Heart left ventricle (tissue), 13 donors: ENCODE measurements at regions not wholly inside any gene's neighbourhood (a gene's known extent, or its start where the extent isn't known, plus 50 kb on each side); places are given as distances from the start of the nearest gene placed in this dataset.

Experiments
- POLR2A ChIP-seq, 2 donors: fragments of 450-650 bp; IDR thresholded peaks; one replicate each; pipeline ENCODE4 v1.6.1; 2017; ENCODE audit warnings: antibody characterized with exemption in 2 of 2, mild to moderate bottlenecking in 2 of 2, moderate library complexity in 2 of 2
- TF ChIP-seq, protein P1 (sequence below), 12 donors: fragments of 200-600 bp; sonication (generic) in 4 of 12; IDR thresholded peaks; one replicate each; pipeline versions ENCODE4 v1.5.0 to v1.8.0; 2018 to 2022; ENCODE audit warnings: antibody characterized with exemption in 12 of 12, mild to moderate bottlenecking in 5 of 12
- donor health status: ischemic (EF 13 %, LVEDD 7.1; RV severe dilation, severe dysfunction).
- donor health status: DM: no; HTN: yes; CAD: no.
- donor health status: DM: no; HTN: no; CAD: no.
- donor health status: ischemic (EF 25% LVEDD 6.9; RV normal size, moderate dysfunction).
- donor health status: ischemic (EF 25% LVEDD 5.7; RV mildly dilated, moderate dysfunction).
- donor health status: ischemic (EF 35%, LVEDD 5.7; RV mildly dilated, moderate dysfunction).
- donor health status: nonischemic (EF 11% LVEDD 7.7; RV severe dilation, severe dysfunction).
- donor health status: DM: yes; HTN: yes; CAD: no.
- donor health status: PGD.
- donor health status: ischemic (EF 29% LVEDD 5.4; RV normal size, mild dysfunction).
- donor health status: nonischemic (EF 23%, LVEDD 6.1; RV moderate dilation, normal function).

- no peak for TF ChIP-seq POLR2A (IDR thresholded peaks at IDR 0.05)
- TF ChIP-seq, protein P1, sequence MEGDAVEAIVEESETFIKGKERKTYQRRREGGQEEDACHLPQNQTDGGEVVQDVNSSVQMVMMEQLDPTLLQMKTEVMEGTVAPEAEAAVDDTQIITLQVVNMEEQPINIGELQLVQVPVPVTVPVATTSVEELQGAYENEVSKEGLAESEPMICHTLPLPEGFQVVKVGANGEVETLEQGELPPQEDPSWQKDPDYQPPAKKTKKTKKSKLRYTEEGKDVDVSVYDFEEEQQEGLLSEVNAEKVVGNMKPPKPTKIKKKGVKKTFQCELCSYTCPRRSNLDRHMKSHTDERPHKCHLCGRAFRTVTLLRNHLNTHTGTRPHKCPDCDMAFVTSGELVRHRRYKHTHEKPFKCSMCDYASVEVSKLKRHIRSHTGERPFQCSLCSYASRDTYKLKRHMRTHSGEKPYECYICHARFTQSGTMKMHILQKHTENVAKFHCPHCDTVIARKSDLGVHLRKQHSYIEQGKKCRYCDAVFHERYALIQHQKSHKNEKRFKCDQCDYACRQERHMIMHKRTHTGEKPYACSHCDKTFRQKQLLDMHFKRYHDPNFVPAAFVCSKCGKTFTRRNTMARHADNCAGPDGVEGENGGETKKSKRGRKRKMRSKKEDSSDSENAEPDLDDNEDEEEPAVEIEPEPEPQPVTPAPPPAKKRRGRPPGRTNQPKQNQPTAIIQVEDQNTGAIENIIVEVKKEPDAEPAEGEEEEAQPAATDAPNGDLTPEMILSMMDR (IDR thresholded peaks at IDR 0.05) = no peak
Measured at GRCh38 chr5:3282841-3283240, 312.8 kb upstream of the IRX1 start.
